DMS114 treated with DMSO at 0.1 percent for 48 hours (cell line): ENCODE measurements at regions not wholly inside any gene's neighbourhood (a gene's known extent, or its start where the extent isn't known, plus 50 kb on each side); places are given as distances from the start of the nearest gene placed in this dataset.
"Not testable (repeated sequence)": the region's sequence is repeated elsewhere in the genome, so short reads cannot be mapped to it uniquely, and the experiment has no call there.

Experiments
- DNase-seq: peaks from one replicate; lab custom pipeline; 2025; ENCODE audit not compliant: unreplicated experiment; lab: John Stamatoyannopoulos, UW

DNA sequence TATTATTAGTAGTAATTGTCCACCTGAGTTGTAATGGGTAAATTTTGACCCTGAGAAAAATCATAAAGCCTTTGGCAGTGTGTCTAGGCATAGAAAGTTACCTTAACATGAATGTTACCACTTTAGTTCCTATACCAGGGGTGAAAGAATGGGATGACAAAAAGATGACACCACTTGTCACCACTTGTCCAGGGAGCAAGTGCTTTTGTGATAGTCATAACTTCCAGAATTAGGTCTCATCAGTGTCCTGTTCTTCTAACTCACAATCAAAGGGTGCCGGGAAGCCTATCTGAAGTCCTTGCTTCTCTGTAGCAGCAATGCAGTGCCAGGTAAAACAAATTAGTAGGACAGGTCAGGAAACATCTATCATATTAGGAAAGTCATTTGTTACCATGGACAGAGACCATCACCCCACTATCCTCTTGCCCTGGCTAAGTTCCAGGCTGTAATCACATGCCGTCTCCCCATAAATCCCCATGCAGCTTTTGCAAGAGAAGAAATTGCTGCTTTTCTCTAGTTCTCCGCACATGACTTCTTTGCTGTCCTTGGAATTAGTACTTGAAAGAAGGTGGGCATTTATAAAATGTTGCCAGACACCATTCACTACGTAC is 156.5 kb upstream of the SGCD start:
- DNase-seq, result no peak

- DNase-seq, result no peak
Measured at GRCh38 chr5:156174225-156174624, 152.7 kb upstream of the SGCD start.

GRCh38 chr5:156178117-156178516 is 148.8 kb upstream of the SGCD start:
- DNase-seq, result no peak

GRCh38 chr5:156181656-156182055 is 145.3 kb upstream of the SGCD start:
- no peak for DNase-seq

DNA sequence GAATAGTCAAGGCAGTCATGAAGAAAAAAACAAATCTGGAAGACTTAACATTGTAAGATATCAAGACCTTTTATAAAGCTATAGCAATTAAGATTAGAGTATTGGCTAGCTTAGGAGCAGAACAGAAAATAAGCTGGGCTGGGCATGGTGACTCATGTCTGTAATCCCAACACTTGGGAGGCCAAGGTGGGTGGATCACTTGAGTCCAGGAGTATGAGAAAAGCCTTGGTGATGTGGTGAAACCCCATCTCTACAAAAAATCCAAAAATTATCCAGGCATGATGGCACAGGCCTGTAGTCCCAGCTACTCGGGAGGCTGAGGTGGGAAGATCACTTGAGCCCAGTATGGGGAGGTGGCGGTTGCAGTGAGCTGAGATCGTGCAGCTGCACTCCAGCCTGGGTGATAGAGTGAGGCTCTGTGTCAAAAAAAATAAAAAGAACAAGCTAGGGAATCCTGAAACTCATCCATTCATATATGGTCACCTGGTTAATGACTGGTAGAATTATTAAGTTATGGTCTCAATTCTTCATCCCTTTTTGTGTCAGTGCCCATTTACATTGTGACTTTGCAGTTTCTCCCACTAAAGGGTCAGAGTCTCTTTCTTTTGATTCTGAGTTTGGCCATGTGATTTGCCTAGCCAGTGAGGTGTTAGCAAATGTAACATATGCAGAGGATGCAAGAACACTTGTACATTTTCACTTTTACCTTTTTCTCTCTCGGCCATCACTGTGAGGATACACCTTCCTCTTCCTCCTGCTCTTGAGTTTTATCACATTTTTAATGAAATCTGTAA is 144.6 kb upstream of the SGCD start:
- DNase-seq, result no peak

GRCh38 chr5:156186760-156187159 is 140.2 kb upstream of the SGCD start:
- no peak for DNase-seq

- DNase-seq, result no peak
Measured at GRCh38 chr5:156188016-156188415, 138.9 kb upstream of the SGCD start.

DNA sequence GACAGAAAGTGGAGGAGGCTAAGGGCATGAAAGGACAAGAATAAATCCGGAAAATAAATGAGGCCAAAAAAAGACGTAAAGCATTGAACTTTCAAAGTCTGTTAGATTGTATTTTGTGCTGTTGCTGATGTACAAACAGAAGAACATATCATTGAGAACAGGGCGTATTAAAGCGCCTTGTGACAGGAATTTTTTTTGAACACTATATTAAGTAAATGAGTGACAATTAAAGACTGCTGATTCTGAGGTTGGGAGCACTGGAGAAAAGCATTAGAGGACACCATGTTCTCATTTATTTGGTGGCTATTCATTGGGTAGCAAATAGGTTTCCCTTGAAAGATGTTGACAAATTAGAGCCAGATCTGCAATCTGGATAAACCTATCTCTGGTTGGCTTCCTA is 137.3 kb upstream of the SGCD start:
- no peak for DNase-seq

GRCh38 chr5:156191547-156191946 is 135.4 kb upstream of the SGCD start:
- DNase-seq, result no peak

- no peak for DNase-seq
Measured at GRCh38 chr5:156197042-156197635, 129.8 kb upstream of the SGCD start.

GRCh38 chr5:156199045-156199444 is 127.9 kb upstream of the SGCD start:
- DNase-seq, result no peak

DNA sequence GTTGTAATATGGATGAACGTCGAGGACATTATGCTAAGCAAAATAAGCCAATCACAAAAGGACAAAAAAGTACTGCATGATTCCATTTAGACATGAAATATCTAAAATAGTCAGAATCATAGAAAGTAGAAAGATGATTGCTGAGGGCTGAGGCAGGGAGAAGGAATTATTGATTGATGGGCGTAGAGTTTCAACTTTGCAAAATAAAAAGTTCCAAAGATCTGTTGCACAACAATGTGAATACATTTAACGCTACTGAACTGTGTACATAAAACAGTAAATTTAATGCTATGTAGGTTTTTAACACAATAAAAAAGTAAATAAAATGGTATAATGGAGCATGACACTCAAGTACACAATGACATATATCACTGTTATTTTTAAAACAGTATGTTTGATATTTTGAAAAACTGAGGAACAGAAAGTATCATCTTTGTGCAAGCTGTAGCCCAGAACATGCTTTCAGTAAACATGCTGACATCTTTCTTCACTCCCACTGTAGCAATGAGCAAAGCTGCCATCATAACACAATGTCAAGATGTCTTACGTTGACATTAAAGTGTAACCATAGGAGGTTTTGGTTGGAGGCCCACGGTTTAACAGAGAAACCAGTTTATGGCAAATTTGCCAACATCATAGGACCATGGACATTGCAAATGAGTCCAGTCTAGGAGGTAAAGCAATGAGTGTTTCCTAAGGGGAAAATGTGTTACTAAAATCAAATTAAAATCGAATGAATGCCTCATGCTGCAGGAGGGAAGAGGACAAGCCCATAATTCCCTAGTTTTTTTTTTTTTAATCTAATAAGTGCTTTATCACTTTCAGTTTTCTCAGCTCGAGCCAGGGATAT is 125.8 kb upstream of the SGCD start:
- no peak for DNase-seq

DNA sequence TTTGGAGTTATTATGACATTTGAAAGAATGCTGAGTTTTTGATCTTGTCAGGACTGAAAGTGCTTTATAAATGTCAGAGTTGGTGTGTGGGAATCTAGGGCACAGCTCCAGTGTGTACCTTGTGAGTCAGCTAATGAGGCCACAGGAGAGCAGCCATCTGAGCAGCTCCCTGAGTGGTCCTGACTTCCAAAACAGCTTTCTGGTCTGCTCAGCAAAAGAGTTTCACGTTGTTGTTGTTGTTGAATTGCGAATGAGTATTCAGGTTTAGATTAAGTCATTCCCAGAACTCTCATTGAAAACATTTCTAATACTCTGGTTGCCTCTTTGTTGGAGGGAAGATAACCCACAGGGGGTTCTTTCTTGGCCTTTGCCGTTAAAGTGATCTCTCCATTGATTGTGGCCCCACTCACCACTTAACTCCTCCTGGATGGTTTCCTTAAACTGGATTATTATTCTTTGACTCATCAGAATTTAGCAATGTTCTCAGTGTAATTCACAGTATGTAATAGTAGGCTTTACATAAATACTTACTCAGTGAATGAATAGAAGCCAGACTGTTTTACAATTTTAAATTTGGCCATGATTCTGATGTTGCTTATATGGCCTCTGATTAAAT is 125.1 kb upstream of the SGCD start:
- DNase-seq, result no peak

GRCh38 chr5:156208271-156208670 is 118.7 kb upstream of the SGCD start:
- DNase-seq, result no peak

DNA sequence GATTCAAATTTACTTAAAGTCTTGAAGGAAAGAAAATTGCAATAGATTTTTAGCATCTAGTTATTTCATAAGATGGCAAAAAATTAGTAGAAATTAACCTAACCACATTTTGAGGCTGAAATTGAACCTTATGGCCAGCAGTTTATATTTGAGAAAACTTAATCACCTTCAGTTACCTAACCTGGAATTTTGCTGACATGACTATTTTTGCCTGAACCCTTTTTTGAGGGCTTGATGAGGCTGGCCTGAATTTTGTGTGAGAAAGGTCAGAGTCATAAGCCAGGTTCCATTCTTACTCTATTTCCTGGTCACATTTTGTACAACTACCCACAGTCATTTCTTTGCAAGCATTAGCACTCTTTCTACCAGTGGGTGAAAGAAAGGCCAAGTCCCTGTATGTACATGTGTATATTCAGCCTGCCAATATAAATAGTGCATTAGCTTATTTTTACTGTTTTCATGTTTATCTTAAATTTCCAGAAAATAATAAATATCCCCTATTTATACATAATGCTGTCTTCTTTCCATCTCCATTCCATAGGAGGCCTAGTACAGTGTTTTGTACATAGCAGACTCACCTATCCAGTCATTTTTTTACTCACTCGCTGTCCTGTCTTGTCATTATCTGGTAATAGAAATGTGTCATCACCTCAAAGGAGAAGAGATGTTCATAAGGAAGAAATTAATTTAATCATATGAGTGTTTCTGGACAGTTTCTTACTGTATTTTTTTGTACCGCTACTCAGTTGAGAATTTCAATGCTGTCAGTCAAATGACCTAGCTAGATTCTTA is 108.4 kb upstream of the SGCD start:
- no peak for DNase-seq

GRCh38 chr5:156219483-156220005 is 107.4 kb upstream of the SGCD start:
- DNase-seq, result no peak

GRCh38 chr5:156221816-156222215 is 105.1 kb upstream of the SGCD start:
- no peak for DNase-seq

- no peak for DNase-seq
Measured at GRCh38 chr5:156223547-156223946, 103.4 kb upstream of the SGCD start.

DNA sequence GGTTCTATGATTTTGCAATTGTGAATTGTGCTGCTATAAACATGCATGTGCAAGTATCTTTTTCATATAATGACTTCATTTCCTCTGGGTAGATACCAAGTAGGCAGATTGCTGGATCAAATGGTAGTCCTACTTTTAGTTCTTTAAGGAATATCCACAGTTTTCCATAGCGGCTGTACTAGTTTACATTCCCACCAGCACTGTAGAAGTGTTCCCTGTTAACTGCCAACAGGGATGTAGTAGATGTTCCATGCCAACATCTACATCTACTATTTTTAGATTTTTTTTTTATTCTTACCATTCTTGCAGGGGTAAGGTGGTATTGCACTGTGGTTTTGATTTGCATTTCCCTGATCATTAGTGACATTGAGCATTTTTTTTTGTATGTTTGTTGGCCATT is 100.5 kb upstream of the SGCD start:
- DNase-seq, result not testable (repeated sequence)

DNA sequence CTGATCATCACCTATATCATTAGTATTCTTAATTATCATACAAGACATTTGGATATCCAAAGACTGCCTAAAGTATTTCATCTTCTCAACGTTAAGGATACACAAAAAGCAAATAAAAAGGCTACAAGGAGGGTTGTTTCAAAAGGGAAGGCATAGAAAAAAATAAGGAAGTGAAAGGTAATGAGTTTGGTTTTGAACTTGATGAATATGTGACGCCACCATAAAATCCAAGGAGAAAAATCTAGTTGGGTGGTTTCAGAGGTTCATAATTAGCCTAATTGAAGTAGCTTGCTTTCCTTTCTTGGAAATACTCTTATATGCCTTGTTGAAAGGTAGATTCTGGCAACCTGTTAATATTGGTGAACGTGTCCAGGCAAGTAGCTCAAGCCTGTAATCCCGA is 96.1 kb upstream of the SGCD start:
- DNase-seq, result no peak
